Pancreas (tissue), 10 donors: ENCODE measurements at regions not wholly inside any gene's neighbourhood (a gene's known extent, or its start where the extent isn't known, plus 50 kb on each side); places are given as distances from the start of the nearest gene placed in this dataset.

Experiments
- ATAC-seq, 4 donors: fragments of 200-7000 bp; cut with Tn5 transposase; one replicate each; pipeline versions ENCODE4 v1.8.0 to v1.9.1; 2020; ENCODE audit warnings: mild to moderate bottlenecking in 4 of 4, moderate library complexity in 4 of 4
- DNase-seq, 6 donors: peaks; one replicate each; pipeline ENCODE4 v3.0.0-alpha.2; 2020
- FAIRE-seq: peaks from 2 replicates; lab custom pipeline; 2012; peaks lifted over from hg19 to GRCh38; lab: Jason Lieb, UNC
- H3K27ac ChIP-seq, 4 donors: fragments of 200-600 bp; sonication (generic); 1 replicate in 3 of 4; 2 replicates in 1 of 4; pipeline versions ENCODE4 v1.5.0 to v1.8.0; 2020
- H3K27me3 ChIP-seq, 4 donors: fragments of 200-600 bp; one replicate each; pipeline ENCODE4 v1.8.0; 2021
- H3K36me3 ChIP-seq, 3 donors: fragments of 200-600 bp; sonication (generic) in 1 of 3; one replicate each; pipeline versions ENCODE4 v1.5.0 to v1.8.0; 2020 to 2021
- H3K4me1 ChIP-seq, 3 donors: fragments of 200-600 bp; one replicate each; pipeline ENCODE4 v1.8.0; 2021
- H3K4me3 ChIP-seq, 4 donors: fragments of 200-600 bp; sonication (generic) in 2 of 4; one replicate each; pipeline versions ENCODE4 v1.5.0 to v1.8.0; 2020 to 2021
- H3K9me3 ChIP-seq, 4 donors: fragments of 200-600 bp; one replicate each; pipeline ENCODE4 v1.8.0; 2021
- CTCF ChIP-seq, 4 donors: fragments of 200-600 bp; sonication (generic) in 3 of 4; IDR thresholded peaks; one replicate each; pipeline versions ENCODE4 v1.5.0 to v1.8.0; 2021; ENCODE audit warnings: antibody characterized with exemption in 4 of 4
- WGBS, 2 donors: extraction: QIAGEN DNeasy Blood & Tissue Kit; methylation state at CpG; one replicate each; pipeline ENCODE4 v1.1.7; 2013; 5-methylcytosine and 5-hydroxymethylcytosine counted together
- intact Hi-C, 3 donors: fragments of 100-400 bp; cut with DNase I; formaldehyde crosslinking; loops; one replicate each; pipeline versions ENCODE4 v1.11.1 to v1.14.2; 2022
- donor health status: healthy with polysubstance abuse.
- donor health status: DM: no; HTN: no; CAD: no; lungs with moderate emphysema.
- donor health status: DM: no; HTN: no; CAD: no.
- donor health status: control.
- donor health status: control.
- donor health status: Bipolar disorder and iron deficiency.
- donor health status: DM: yes; HTN: yes; CAD: no.
- donor health status: DM: no; HTN: no; CAD: no.
- donor health status: DM: no; HTN: no; CAD: no.
- donor health status: DM: yes; HTN: yes; CAD: no.

- ATAC-seq = no peak
- intact Hi-C loops = no loop called here
- Histone ChIP-seq H3K27me3 (no peaks in the 10 kb centered on the region), H3K36me3 (no peaks in the 10 kb centered on the region), H3K4me3 (no peak overlapping the region), H3K27ac (no peak overlapping the region), H3K4me1 (no peaks in the 10 kb centered on the region), H3K9me3 (no peaks in the 10 kb centered on the region)
- no peak for DNase-seq
- WGBS, 2 donors = 47 to 49% methylated on average over 2 of the region's 2 CpGs
- FAIRE-seq = no peak
- TF ChIP-seq CTCF (IDR thresholded peaks at IDR 0.05) = no peak
Observed at GRCh38 chr3:105235221-105235620, 131.5 kb upstream of the ALCAM start.

- intact Hi-C loops = no loop called here
- no peak overlapping the region for H3K4me3 ChIP-seq
- no peaks in the 10 kb centered on the region for H3K36me3 ChIP-seq
- H3K4me1 ChIP-seq = no peaks in the 10 kb centered on the region
- TF ChIP-seq CTCF (IDR thresholded peaks at IDR 0.05) = no peak
- FAIRE-seq (no peak), ATAC-seq (no peak), DNase-seq (no peak)
- no peaks in the 10 kb centered on the region for H3K27me3 ChIP-seq
- H3K9me3 ChIP-seq = no peaks in the 10 kb centered on the region
- WGBS, 2 donors = 69 to 91% methylated on average over 1 of the region's 1 CpG
- H3K27ac ChIP-seq = no peak overlapping the region
Observed at GRCh38 chr3:105235785-105236184, 130.9 kb upstream of the ALCAM start.

- 67 to 84% methylated on average over 1 of the region's 1 CpG for WGBS, 2 donors
- no peaks in the 10 kb centered on the region for H3K36me3 ChIP-seq
- no peaks in the 10 kb centered on the region for H3K9me3 ChIP-seq
- H3K27ac ChIP-seq = no peak overlapping the region
- no peak for FAIRE-seq
- H3K4me1 ChIP-seq = no peaks in the 10 kb centered on the region
- no peak for ATAC-seq
- no peak overlapping the region for H3K4me3 ChIP-seq
- no peak for TF ChIP-seq CTCF (IDR thresholded peaks at IDR 0.05)
- no peaks in the 10 kb centered on the region for H3K27me3 ChIP-seq
- intact Hi-C loops = no loop called here
- no peak for DNase-seq
Observed at GRCh38 chr3:105238367-105238766, 128.3 kb upstream of the ALCAM start.

- H3K9me3 ChIP-seq = no peaks in the 10 kb centered on the region
- TF ChIP-seq CTCF (IDR thresholded peaks at IDR 0.05) = no peak
- ATAC-seq = no peak
- no peak overlapping the region for H3K27ac ChIP-seq
- WGBS, 2 donors = 78 to 88% methylated on average over 2 of the region's 2 CpGs
- DNase-seq = no peak
- H3K4me1 ChIP-seq = peaks cover 0 to 5% (median 0%) of the 10 kb centered on the region in 3 donors
- H3K36me3 ChIP-seq = no peaks in the 10 kb centered on the region
- H3K27me3 ChIP-seq = no peaks in the 10 kb centered on the region
- intact Hi-C loops = no loop called here
- no peak overlapping the region for H3K4me3 ChIP-seq
- FAIRE-seq = no peak
Observed at GRCh38 chr3:105243076-105243475, 123.6 kb upstream of the ALCAM start.

GRCh38 chr3:105246536-105246935 is 120.2 kb upstream of the ALCAM start:
- FAIRE-seq (no peak), DNase-seq (no peak)
- no peak for TF ChIP-seq CTCF (IDR thresholded peaks at IDR 0.05)

More at GRCh38 chr3:105246536-105246935, 120.2 kb upstream of the ALCAM start:
- 90 to 93% methylated on average over 3 of the region's 3 CpGs for WGBS, 2 donors
- ATAC-seq = no peak
- H3K36me3 ChIP-seq = no peaks in the 10 kb centered on the region
- H3K4me1 ChIP-seq = peaks cover 0 to 5% (median 0%) of the 10 kb centered on the region in 3 donors
- H3K27ac ChIP-seq = no peak overlapping the region
- H3K27me3 ChIP-seq = no peaks in the 10 kb centered on the region
- intact Hi-C loops = no loop called here
- H3K4me3 ChIP-seq = no peak overlapping the region
- no peaks in the 10 kb centered on the region for H3K9me3 ChIP-seq
